H9 (cell line): ENCODE measurements at regions not wholly inside any gene's neighbourhood (a gene's known extent, or its start where the extent isn't known, plus 50 kb on each side); places are given as distances from the start of the nearest gene placed in this dataset.

Experiments used
- DNase-seq: peaks from one replicate; pipeline ENCODE4 v3.0.0-alpha.2; 2017
- H2AFZ ChIP-seq: one replicate; pipeline ENCODE4 v1.6.1; 2013; ENCODE audit warnings: mild to moderate bottlenecking, low read length, control low read depth, moderate library complexity
- H2AK5ac ChIP-seq: 2 replicates; pipeline ENCODE4 v1.6.1; 2013; ENCODE audit warnings: low read length, control low read depth, mixed read lengths; ENCODE audit not compliant: insufficient read length
- H2BK120ac ChIP-seq: one replicate; pipeline ENCODE4 v1.6.1; 2013; ENCODE audit warnings: low read depth, mild to moderate bottlenecking, low read length, control low read depth, inconsistent platforms; ENCODE audit not compliant: poor library complexity, severe bottlenecking
- H2BK12ac ChIP-seq: 2 replicates; pipeline ENCODE4 v1.6.1; 2013; ENCODE audit warnings: low read length, control low read depth, mixed read lengths, low read depth; ENCODE audit not compliant: insufficient read length
- H2BK15ac ChIP-seq: 2 replicates; pipeline ENCODE4 v1.6.1; 2013; ENCODE audit warnings: low read depth, low read length, control low read depth
- H2BK20ac ChIP-seq: one replicate; pipeline ENCODE4 v1.6.1; 2013; ENCODE audit warnings: low read depth, mild to moderate bottlenecking, low read length, control low read depth, inconsistent platforms; ENCODE audit not compliant: poor library complexity, severe bottlenecking
- H2BK5ac ChIP-seq: 2 replicates; pipeline ENCODE4 v1.6.1; 2013; ENCODE audit warnings: low read length, control low read depth, mixed read lengths; ENCODE audit not compliant: insufficient read length
- H3K14ac ChIP-seq: 2 replicates; pipeline ENCODE4 v1.6.1; 2013; ENCODE audit warnings: low read length, control low read depth; ENCODE audit not compliant: insufficient read depth
- H3K18ac ChIP-seq: 2 replicates; pipeline ENCODE4 v1.6.1; 2013; ENCODE audit warnings: low read depth, mild to moderate bottlenecking, mixed read lengths, low read length, control low read depth; ENCODE audit not compliant: insufficient read length
- H3K23ac ChIP-seq: 2 replicates; pipeline ENCODE4 v1.6.1; 2013; ENCODE audit warnings: low read length, control low read depth, mixed read lengths, low read depth; ENCODE audit not compliant: insufficient read length
- H3K23me2 ChIP-seq: 2 replicates; pipeline ENCODE4 v1.6.1; 2013; ENCODE audit warnings: low read depth, mild to moderate bottlenecking, mixed read lengths, low read length, control low read depth; ENCODE audit not compliant: insufficient read length, poor library complexity, severe bottlenecking
- H3K27ac ChIP-seq: 2 replicates; pipeline ENCODE4 v1.5.1; 2013; ENCODE audit warnings: low read length, control low read depth, mixed read lengths, low read depth; ENCODE audit not compliant: insufficient read length
- H3K27me3 ChIP-seq: 2 replicates; pipeline ENCODE4 v1.6.1; 2013; ENCODE audit warnings: low read length, control low read depth, inconsistent platforms; ENCODE audit not compliant: insufficient read depth
- H3K4ac ChIP-seq: 2 replicates; pipeline ENCODE4 v1.6.1; 2013; ENCODE audit warnings: low read depth, mild to moderate bottlenecking, control low read depth, inconsistent platforms, low read length, moderate library complexity
- H3K4me1 ChIP-seq: 2 replicates; pipeline ENCODE4 v1.6.1; 2013; ENCODE audit warnings: low read length, control low read depth, inconsistent platforms; ENCODE audit not compliant: insufficient read depth
- H3K4me2 ChIP-seq: 2 replicates; pipeline ENCODE4 v1.6.1; 2013; ENCODE audit warnings: low read length, control low read depth, mixed read lengths; ENCODE audit not compliant: insufficient read length, insufficient read depth
- H3K56ac ChIP-seq: 2 replicates; pipeline ENCODE4 v1.6.1; 2013; ENCODE audit warnings: low read depth, mild to moderate bottlenecking, mixed read lengths, low read length, control low read depth; ENCODE audit not compliant: insufficient read length
- H3K79me1 ChIP-seq: 2 replicates; pipeline ENCODE4 v1.6.1; 2013; ENCODE audit warnings: low read depth, mild to moderate bottlenecking, moderate library complexity, low read length, control low read depth, inconsistent platforms; ENCODE audit not compliant: insufficient read depth, poor library complexity, severe bottlenecking
- H3K79me2 ChIP-seq: 2 replicates; pipeline ENCODE4 v1.6.1; 2013; ENCODE audit warnings: low read length, control low read depth, inconsistent platforms; ENCODE audit not compliant: insufficient read depth
- H3K9ac ChIP-seq: 2 replicates; pipeline ENCODE4 v1.6.1; 2013; ENCODE audit warnings: low read length, control low read depth, mixed read lengths; ENCODE audit not compliant: insufficient read length; ENCODE audit errors: extremely low read depth
- H3K9me3 ChIP-seq: one replicate; pipeline ENCODE4 v1.6.1; 2013; ENCODE audit warnings: low read depth, low read length, inconsistent platforms; ENCODE audit not compliant: control insufficient read depth
- H3T11ph ChIP-seq: one replicate; pipeline ENCODE4 v1.6.1; 2013; ENCODE audit warnings: mild to moderate bottlenecking, low read length, control low read depth, inconsistent platforms
- H4K20me1 ChIP-seq: one replicate; pipeline ENCODE4 v1.6.1; 2013; ENCODE audit not compliant: control insufficient read depth, insufficient read length, insufficient read depth
- H4K5ac ChIP-seq: 2 replicates; pipeline ENCODE4 v1.6.1; 2013; ENCODE audit warnings: low read depth, mild to moderate bottlenecking, mixed read lengths, low read length, control low read depth; ENCODE audit not compliant: insufficient read length
- H4K8ac ChIP-seq: replicated peaks from 2 replicates; pipeline ENCODE4 v1.6.1; 2013; ENCODE audit warnings: low read length, control low read depth, mixed read lengths, low read depth; ENCODE audit not compliant: insufficient read length
- H4K91ac ChIP-seq: 2 replicates; pipeline ENCODE4 v1.6.1; 2013; ENCODE audit warnings: low read depth, mild to moderate bottlenecking, moderate library complexity, mixed read lengths, low read length, control low read depth; ENCODE audit not compliant: insufficient read length
- H3K27ac Mint-ChIP-seq, 3 experiments: 2 replicates in 2 of 3; 3 replicates in 1 of 3; pipeline ENCODE4 v1.8.0; 2020 to 2021; ENCODE audit warnings: mixed read lengths in 3 of 3, mild to moderate bottlenecking in 1 of 3, moderate library complexity in 1 of 3
- H3K27me3 Mint-ChIP-seq: 2 replicates; pipeline ENCODE4 v1.8.0; 2021; ENCODE audit warnings: low read depth, mild to moderate bottlenecking, moderate library complexity, mixed read lengths
- H3K36me3 Mint-ChIP-seq, 3 experiments: 2 replicates in 2 of 3; 3 replicates in 1 of 3; pipeline ENCODE4 v1.8.0; 2020 to 2021; ENCODE audit warnings: low read depth in 3 of 3, mixed read lengths in 3 of 3; ENCODE audit not compliant: insufficient read depth in 1 of 3
- H3K4me1 Mint-ChIP-seq, 2 experiments: 2 replicates each; pipeline ENCODE4 v1.8.0; 2020; ENCODE audit warnings: mixed read lengths in 2 of 2
- H3K4me3 Mint-ChIP-seq, 2 experiments: 2 replicates in 1 of 2; 3 replicates in 1 of 2; pipeline ENCODE4 v1.8.0; 2020 to 2021; ENCODE audit warnings: mild to moderate bottlenecking in 2 of 2, mixed read lengths in 2 of 2, moderate library complexity in 1 of 2
- H3K9me3 Mint-ChIP-seq, 2 experiments: 2 replicates in 1 of 2; 3 replicates in 1 of 2; pipeline ENCODE4 v1.8.0; 2020; ENCODE audit warnings: mild to moderate bottlenecking in 2 of 2, mixed read lengths in 2 of 2, moderate library complexity in 1 of 2
- CTCF ChIP-seq: fragments of 200-600 bp; sonication (generic); conservative IDR thresholded peaks from 3 replicates; pipeline ENCODE4 v1.8.0; 2021; ENCODE audit warnings: antibody characterized with exemption, mild to moderate bottlenecking
- WGBS: extraction: QIAGEN DNeasy Blood & Tissue Kit; methylation state at CpG from one replicate; pipeline ENCODE4 v1.1.7; 2013; ENCODE audit warnings: missing lambda C conversion rate, low lambda C conversion rate, mixed read lengths; ENCODE audit not compliant: insufficient read length; ENCODE audit errors: extremely low coverage; 5-methylcytosine and 5-hydroxymethylcytosine counted together

GRCh38 chr10:121325490-121326231 lies 272.6 kb downstream of the FGFR2 start:
- Histone ChIP-seq H3K23me2 (no peaks in the 10 kb centered on the region), H3K23ac (no peak overlapping the region), H4K91ac (no peak overlapping the region), H2BK20ac (no peak overlapping the region), H4K20me1 (no peaks in the 10 kb centered on the region), H3K27ac (no peak overlapping the region), H3K9ac (no peak overlapping the region), H3K4me2 (no peak overlapping the region), H3K14ac (no peak overlapping the region), H3K27me3 (no peaks in the 10 kb centered on the region), H3K79me2 (no peaks in the 10 kb centered on the region), H3K56ac (no peak overlapping the region), H3K9me3 (no peaks in the 10 kb centered on the region), H3K79me1 (no peaks in the 10 kb centered on the region), H2BK12ac (no peak overlapping the region), H2BK5ac (no peak overlapping the region), H3K4me1 (no peaks in the 10 kb centered on the region; the same call in 1 of the 2 replicates), H4K5ac (no peak overlapping the region), H2AK5ac (no peak overlapping the region), H3K18ac (no peak overlapping the region), H4K8ac (no peak overlapping the region), H2BK120ac (no peak overlapping the region), H3T11ph (no peak overlapping the region), H2BK15ac (no peak overlapping the region), H3K4ac (no peak overlapping the region), H2AFZ (no peak overlapping the region)
- no CpG with 5 or more reads among the region's 5 CpGs for WGBS
- Mint-ChIP-seq H3K9me3 (peaks cover 0 to 3% of the 10 kb centered on the region in 2 experiments; a peak in 3 of 5 replicates), H3K27me3 (no peaks in the 10 kb centered on the region; the same call in 1 of the 2 replicates), H3K27ac (no peak overlapping the region), H3K36me3 (peaks cover 0 to 2% (median 0%) of the 10 kb centered on the region in 3 experiments; a peak in 1 of 7 replicates), H3K4me1 (peaks cover 17 to 19% of the 10 kb centered on the region in 2 experiments), H3K4me3 (no peak overlapping the region)
- TF ChIP-seq CTCF = no peak
- no peak for DNase-seq
